A549 (cell line): ENCODE measurements at regions not wholly inside any gene's neighbourhood (a gene's known extent, or its start where the extent isn't known, plus 50 kb on each side); places are given as distances from the start of the nearest gene placed in this dataset.

Experiments used
- ATAC-seq, 2 experiments: fragments of 200-7000 bp in 1 of 2; fragments of >200 bp in 1 of 2; cut with Nextera tagmentation in 1 of 2; cut with Tn5 transposase in 1 of 2; 3 replicates each; pipeline versions ENCODE4 v1.8.0 to v1.9.1; 2018 to 2020; ENCODE audit warnings: mild to moderate bottlenecking in 1 of 2, moderate library complexity in 1 of 2
- CTCF ChIA-PET: fragments of 300-600 bp; sonication (Branson Sonifier 250); formaldehyde crosslinking; extraction: SDS; loops from one replicate; lab custom pipeline; 2021; ENCODE audit warnings: antibody characterized with exemption, inconsistent platforms; lab: Yijun Ruan, JAX
- POLR2A ChIA-PET: fragments of 350-600 bp; formaldehyde crosslinking; extraction: SDS; loops from one replicate; lab custom pipeline; 2021; ENCODE audit warnings: antibody characterized with exemption, inconsistent platforms; lab: Yijun Ruan, JAX
- DNase-seq, 2 experiments: peaks; one replicate each; pipeline versions ENCODE4 v3.0.0 to v3.0.0-alpha.2; 2011 to 2016; ENCODE audit warnings: low read depth in 1 of 2, low spot score in 1 of 2
- FAIRE-seq: peaks from 2 replicates; lab custom pipeline; 2011; peaks lifted over from hg19 to GRCh38; lab: Jason Lieb, UNC
- H3K27ac ChIP-seq, 2 experiments: fragments of >200 bp; sonication (Bioruptor Twin); formaldehyde crosslinking; 3 replicates each; pipeline ENCODE4 v1.5.1; 2016 to 2017
- H3K4me1 ChIP-seq: fragments of >200 bp; sonication (Bioruptor Twin); formaldehyde crosslinking; 3 replicates; pipeline ENCODE4 v1.6.1; 2016
- H3K4me2 ChIP-seq: fragments of >200 bp; sonication (Bioruptor Twin); formaldehyde crosslinking; 3 replicates; pipeline ENCODE4 v1.6.1; 2016
- H3K4me3 ChIP-seq: fragments of >200 bp; sonication (Bioruptor Twin); formaldehyde crosslinking; 3 replicates; pipeline ENCODE4 v1.5.1; 2016
- H3K9me3 ChIP-seq: fragments of >200 bp; sonication (Bioruptor Twin); formaldehyde crosslinking; 3 replicates; pipeline ENCODE4 v1.6.1; 2016
- BHLHE40 ChIP-seq: IDR thresholded peaks from 2 replicates; pipeline ENCODE4 v1.6.1; 2012; ENCODE audit warnings: low read depth, low read length, inconsistent platforms
- CBX8 ChIP-seq: fragments of 200-600 bp; sonication (generic); IDR thresholded peaks from 2 replicates; pipeline ENCODE4 v1.6.1; 2016
- CHD2 ChIP-seq: fragments of 150-350 bp; IDR thresholded peaks from 2 replicates; pipeline ENCODE4 v1.6.1; 2014; ENCODE audit warnings: low read length; ENCODE audit not compliant: partially characterized antibody
- E2F6 ChIP-seq: IDR thresholded peaks from 2 replicates; pipeline ENCODE4 v1.6.1; 2012; ENCODE audit warnings: low read depth, borderline replicate concordance
- EHMT2 ChIP-seq: fragments of 200-600 bp; sonication (generic); IDR thresholded peaks from 2 replicates; pipeline ENCODE4 v1.6.1; 2016; ENCODE audit warnings: antibody characterized with exemption, low read depth, mild to moderate bottlenecking, moderate library complexity
- FOSB ChIP-seq: fragments of 250-450 bp; sonication (Bioruptor Pico); IDR thresholded peaks from 2 replicates; pipeline ENCODE4 v1.5.0; 2020; ENCODE audit warnings: mild to moderate bottlenecking, moderate library complexity
- FOSL2 ChIP-seq, 2 experiments: fragments of 450-650 bp in 1 of 2; fragments of >200 bp in 1 of 2; sonication (Bioruptor Twin) in 1 of 2; formaldehyde crosslinking; IDR thresholded peaks; 2 replicates each; pipeline versions ENCODE4 v1.5.0 to v1.6.1; 2016 to 2020; ENCODE audit warnings: mild to moderate bottlenecking in 1 of 2, moderate library complexity in 1 of 2
- GATA3 ChIP-seq: IDR thresholded peaks from 2 replicates; pipeline ENCODE4 v1.6.1; 2012; ENCODE audit warnings: borderline replicate concordance
- HOXA7 ChIP-seq: fragments of 250-450 bp; sonication (Bioruptor Pico); IDR thresholded peaks from 2 replicates; pipeline ENCODE4 v1.5.0; 2020; ENCODE audit warnings: mild to moderate bottlenecking, moderate library complexity
- JUN ChIP-seq, 2 experiments: fragments of >200 bp; sonication (Bioruptor Twin); formaldehyde crosslinking; IDR thresholded peaks; 2 replicates in 1 of 2; 3 replicates in 1 of 2; pipeline ENCODE4 v1.6.1; 2016 to 2017
- JUNB ChIP-seq: fragments of >200 bp; sonication (Bioruptor Twin); formaldehyde crosslinking; IDR thresholded peaks from 2 replicates; pipeline ENCODE4 v1.6.1; 2016
- KDM5A ChIP-seq: fragments of 200-600 bp; sonication (generic); IDR thresholded peaks from 2 replicates; pipeline ENCODE4 v1.6.1; 2016; ENCODE audit warnings: antibody characterized with exemption, mild to moderate bottlenecking
- MAX ChIP-seq: IDR thresholded peaks from 2 replicates; pipeline ENCODE4 v1.6.1; 2012
- NFE2L2 ChIP-seq: fragments of 150-350 bp; conservative IDR thresholded peaks from 2 replicates; pipeline ENCODE4 v1.6.1; 2014; ENCODE audit warnings: low read length
- NR3C1 ChIP-seq: fragments of >200 bp; sonication (Bioruptor Twin); formaldehyde crosslinking; IDR thresholded peaks from 3 replicates; pipeline ENCODE4 v1.6.1; 2017
- POLR2AphosphoS2 ChIP-seq: conservative IDR thresholded peaks from 2 replicates; pipeline ENCODE4 v1.6.1; 2012; ENCODE audit warnings: low read length, improper control_type of control experiment, inconsistent platforms
- RARB ChIP-seq: fragments of 250-450 bp; sonication (Bioruptor Pico); IDR thresholded peaks from 2 replicates; pipeline ENCODE4 v1.8.0; 2021; ENCODE audit warnings: mild to moderate bottlenecking, moderate library complexity
- RFX5 ChIP-seq: fragments of 450-650 bp; IDR thresholded peaks from 2 replicates; pipeline ENCODE4 v1.7.1; 2014; ENCODE audit warnings: antibody characterized with exemption, mild to moderate bottlenecking, moderate library complexity
- RNF2 ChIP-seq: fragments of 200-600 bp; sonication (generic); IDR thresholded peaks from 2 replicates; pipeline ENCODE4 v1.6.1; 2016; ENCODE audit warnings: low read depth, mild to moderate bottlenecking, antibody characterized with exemption, moderate library complexity, borderline replicate concordance
- TP53 ChIP-seq: fragments of 250-450 bp; sonication (Bioruptor Pico); IDR thresholded peaks from 2 replicates; pipeline ENCODE4 v1.5.0; 2021; ENCODE audit warnings: mild to moderate bottlenecking, moderate library complexity
- ZC3H11A ChIP-seq: fragments of 450-650 bp; IDR thresholded peaks from 2 replicates; pipeline ENCODE4 v1.6.1; 2014; ENCODE audit warnings: antibody characterized with exemption, mild to moderate bottlenecking
- ZNF302 ChIP-seq: fragments of 250-450 bp; sonication (Bioruptor Pico); IDR thresholded peaks from 2 replicates; pipeline ENCODE4 v1.9.0; 2021; ENCODE audit warnings: inconsistent platforms, mild to moderate bottlenecking, moderate library complexity
- WGBS: methylation state at CpG from one replicate; pipeline ENCODE4 v1.1.6; 2017; ENCODE audit errors: missing lambda C conversion rate; 5-methylcytosine and 5-hydroxymethylcytosine counted together
- TF ChIP-seq, protein P1 (sequence below): fragments of >200 bp; sonication (Bioruptor Twin); formaldehyde crosslinking; IDR thresholded peaks from 2 replicates; pipeline ENCODE4 v1.6.1; 2016
- TF ChIP-seq, protein P2 (sequence below): fragments of >200 bp; sonication (Bioruptor Twin); formaldehyde crosslinking; IDR thresholded peaks from 3 replicates; pipeline ENCODE4 v1.6.1; 2016
- TF ChIP-seq, protein P3 (sequence below): fragments of 200-600 bp; sonication (generic); IDR thresholded peaks from 2 replicates; pipeline ENCODE4 v1.6.1; 2016; ENCODE audit warnings: antibody characterized with exemption, mild to moderate bottlenecking, moderate library complexity
- TF ChIP-seq, protein P4 (sequence below): IDR thresholded peaks from 2 replicates; pipeline ENCODE4 v1.6.1; 2012

DNA sequence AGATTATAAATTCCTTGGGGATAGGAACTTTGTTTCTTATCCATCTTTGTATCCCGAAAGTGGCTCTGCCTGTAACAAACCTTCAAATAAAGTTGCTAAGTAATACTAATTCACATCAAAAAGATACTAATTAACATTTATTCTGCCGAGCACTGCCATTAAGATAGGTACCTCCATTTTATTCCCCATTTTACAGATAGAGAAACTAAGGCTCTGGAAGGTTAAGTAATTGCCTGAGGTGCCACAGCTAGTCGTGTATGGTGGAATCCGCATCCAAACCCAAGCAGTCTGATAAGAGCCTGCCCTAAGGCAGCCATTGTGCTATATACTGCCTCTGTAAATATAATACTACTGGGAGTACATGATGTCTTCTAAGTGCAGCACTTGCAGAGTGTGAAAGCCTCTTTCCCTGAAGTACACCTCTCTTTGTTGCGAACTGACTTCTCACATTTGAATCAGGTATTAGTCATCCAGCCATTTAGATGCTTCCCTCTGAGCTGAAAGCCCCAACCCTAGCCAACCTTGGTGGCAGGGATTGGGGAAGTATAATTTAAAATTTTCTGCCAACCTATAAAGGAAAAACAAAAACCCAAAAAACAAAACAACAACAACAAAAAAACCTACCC is 78.5 kb upstream of the CHD2 start:
- ATAC-seq = no peak

DNA sequence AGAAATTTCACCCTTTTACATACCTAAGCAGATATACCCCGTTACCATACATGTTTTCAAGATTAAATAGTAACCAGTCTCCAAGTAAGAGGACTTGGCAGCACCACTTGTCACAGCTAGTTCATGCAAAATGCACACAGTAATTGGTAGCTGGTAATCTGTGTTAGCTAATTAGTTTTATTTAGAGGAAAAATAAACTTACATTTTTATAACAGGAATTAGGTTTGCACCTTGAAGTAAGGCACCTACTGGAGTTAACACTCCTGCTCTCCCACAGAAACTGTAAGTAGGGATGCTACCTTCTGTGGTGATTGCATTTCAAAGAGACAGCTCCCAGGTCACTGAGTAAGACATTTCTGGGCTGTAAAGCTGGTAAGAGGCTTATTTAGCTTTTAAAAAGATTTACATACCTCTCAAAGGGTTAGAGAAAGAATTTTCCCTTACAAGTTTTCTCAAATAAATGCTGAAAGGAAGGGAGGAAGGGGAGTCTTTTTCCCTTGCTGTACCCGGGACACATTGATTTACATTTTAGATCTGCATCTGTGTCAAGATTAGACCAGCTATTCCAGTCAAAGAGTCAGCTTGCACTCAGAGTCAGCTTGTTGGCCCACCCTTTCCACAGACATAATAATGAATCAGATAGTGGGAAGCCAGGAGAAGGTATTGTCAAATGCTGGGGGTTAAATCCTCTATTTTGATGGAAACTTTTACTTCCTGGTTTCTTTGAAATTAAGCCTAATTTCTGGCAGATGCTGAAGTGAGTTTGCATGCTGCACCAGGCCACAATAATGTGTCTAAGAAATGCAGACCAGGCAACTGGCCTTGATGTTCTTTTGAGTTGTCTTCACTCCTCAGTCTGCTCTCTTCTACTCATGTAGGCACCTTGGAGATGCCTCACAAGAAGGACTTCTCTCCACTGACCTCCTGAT is 77.6 kb upstream of the CHD2 start:
- ATAC-seq = no peak
- Histone ChIP-seq H3K27ac (peak overlapping the region; percentile 90 to 92), H3K4me3 (no peak overlapping the region), H3K4me1 (peaks cover 48% of the 10 kb centered on the region), H3K9me3 (no peaks in the 10 kb centered on the region), H3K4me2 (peak overlapping the region; percentile 92)
- POLR2A ChIA-PET = interaction anchor here (0.8 to 11.4 kb wide), 7 partner anchors 9 to 81 kb away, joined by 3 to 231 read pairs (median 5); partner anchors contain the start of gene CHD2
- CTCF ChIA-PET = interaction anchor here (0.6 to 4.8 kb wide), 8 partner anchors 9 to 96 kb away, joined by 3 to 45 read pairs (median 4); no protein-coding TSS in a partner anchor
- no peak for FAIRE-seq
- no peak for DNase-seq
- 37% methylated on average over 2 of the region's 2 CpGs for WGBS
- TF ChIP-seq ZNF302 (CRISPR knock-in tag) = no peak
- TF ChIP-seq RNF2 = no peak
- no peak for TF ChIP-seq KDM5A
- no peak for TF ChIP-seq FOSB (CRISPR knock-in tag)
- TF ChIP-seq BHLHE40 = no peak
- TF ChIP-seq POLR2AphosphoS2 = no peak
- TF ChIP-seq NFE2L2 = no peak
- no peak for TF ChIP-seq RARB (CRISPR knock-in tag)
- no peak for TF ChIP-seq ZC3H11A
- no peak for TF ChIP-seq GATA3
- no peak for TF ChIP-seq JUNB
- no peak for TF ChIP-seq EHMT2
- TF ChIP-seq, protein P1, sequence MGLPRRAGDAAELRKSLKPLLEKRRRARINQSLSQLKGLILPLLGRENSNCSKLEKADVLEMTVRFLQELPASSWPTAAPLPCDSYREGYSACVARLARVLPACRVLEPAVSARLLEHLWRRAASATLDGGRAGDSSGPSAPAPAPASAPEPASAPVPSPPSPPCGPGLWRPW = no peak
- TF ChIP-seq, protein P2, sequence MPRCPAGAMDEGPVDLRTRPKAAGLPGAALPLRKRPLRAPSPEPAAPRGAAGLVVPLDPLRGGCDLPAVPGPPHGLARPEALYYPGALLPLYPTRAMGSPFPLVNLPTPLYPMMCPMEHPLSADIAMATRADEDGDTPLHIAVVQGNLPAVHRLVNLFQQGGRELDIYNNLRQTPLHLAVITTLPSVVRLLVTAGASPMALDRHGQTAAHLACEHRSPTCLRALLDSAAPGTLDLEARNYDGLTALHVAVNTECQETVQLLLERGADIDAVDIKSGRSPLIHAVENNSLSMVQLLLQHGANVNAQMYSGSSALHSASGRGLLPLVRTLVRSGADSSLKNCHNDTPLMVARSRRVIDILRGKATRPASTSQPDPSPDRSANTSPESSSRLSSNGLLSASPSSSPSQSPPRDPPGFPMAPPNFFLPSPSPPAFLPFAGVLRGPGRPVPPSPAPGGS = no peak
- TF ChIP-seq TP53 = no peak
- TF ChIP-seq, protein P3, sequence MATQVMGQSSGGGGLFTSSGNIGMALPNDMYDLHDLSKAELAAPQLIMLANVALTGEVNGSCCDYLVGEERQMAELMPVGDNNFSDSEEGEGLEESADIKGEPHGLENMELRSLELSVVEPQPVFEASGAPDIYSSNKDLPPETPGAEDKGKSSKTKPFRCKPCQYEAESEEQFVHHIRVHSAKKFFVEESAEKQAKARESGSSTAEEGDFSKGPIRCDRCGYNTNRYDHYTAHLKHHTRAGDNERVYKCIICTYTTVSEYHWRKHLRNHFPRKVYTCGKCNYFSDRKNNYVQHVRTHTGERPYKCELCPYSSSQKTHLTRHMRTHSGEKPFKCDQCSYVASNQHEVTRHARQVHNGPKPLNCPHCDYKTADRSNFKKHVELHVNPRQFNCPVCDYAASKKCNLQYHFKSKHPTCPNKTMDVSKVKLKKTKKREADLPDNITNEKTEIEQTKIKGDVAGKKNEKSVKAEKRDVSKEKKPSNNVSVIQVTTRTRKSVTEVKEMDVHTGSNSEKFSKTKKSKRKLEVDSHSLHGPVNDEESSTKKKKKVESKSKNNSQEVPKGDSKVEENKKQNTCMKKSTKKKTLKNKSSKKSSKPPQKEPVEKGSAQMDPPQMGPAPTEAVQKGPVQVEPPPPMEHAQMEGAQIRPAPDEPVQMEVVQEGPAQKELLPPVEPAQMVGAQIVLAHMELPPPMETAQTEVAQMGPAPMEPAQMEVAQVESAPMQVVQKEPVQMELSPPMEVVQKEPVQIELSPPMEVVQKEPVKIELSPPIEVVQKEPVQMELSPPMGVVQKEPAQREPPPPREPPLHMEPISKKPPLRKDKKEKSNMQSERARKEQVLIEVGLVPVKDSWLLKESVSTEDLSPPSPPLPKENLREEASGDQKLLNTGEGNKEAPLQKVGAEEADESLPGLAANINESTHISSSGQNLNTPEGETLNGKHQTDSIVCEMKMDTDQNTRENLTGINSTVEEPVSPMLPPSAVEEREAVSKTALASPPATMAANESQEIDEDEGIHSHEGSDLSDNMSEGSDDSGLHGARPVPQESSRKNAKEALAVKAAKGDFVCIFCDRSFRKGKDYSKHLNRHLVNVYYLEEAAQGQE = no peak
- no peak for TF ChIP-seq RFX5
- TF ChIP-seq, protein P4, sequence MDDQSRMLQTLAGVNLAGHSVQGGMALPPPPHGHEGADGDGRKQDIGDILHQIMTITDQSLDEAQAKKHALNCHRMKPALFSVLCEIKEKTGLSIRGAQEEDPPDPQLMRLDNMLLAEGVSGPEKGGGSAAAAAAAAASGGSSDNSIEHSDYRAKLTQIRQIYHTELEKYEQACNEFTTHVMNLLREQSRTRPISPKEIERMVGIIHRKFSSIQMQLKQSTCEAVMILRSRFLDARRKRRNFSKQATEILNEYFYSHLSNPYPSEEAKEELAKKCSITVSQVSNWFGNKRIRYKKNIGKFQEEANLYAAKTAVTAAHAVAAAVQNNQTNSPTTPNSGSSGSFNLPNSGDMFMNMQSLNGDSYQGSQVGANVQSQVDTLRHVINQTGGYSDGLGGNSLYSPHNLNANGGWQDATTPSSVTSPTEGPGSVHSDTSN = no peak

More for the DNA sequence above, 78.5 kb upstream of the CHD2 start:
- Histone ChIP-seq H3K27ac (peak overlapping the region; percentile 90 to 92), H3K4me3 (no peak overlapping the region), H3K4me2 (peak overlapping the region; percentile 92), H3K9me3 (no peaks in the 10 kb centered on the region), H3K4me1 (peaks cover 52% of the 10 kb centered on the region)
- POLR2A ChIA-PET = interaction anchor here (1.0 to 11.4 kb wide), 8 partner anchors 10 to 82 kb away, joined by 3 to 231 read pairs (median 6); partner anchors contain the start of gene CHD2
- DNase-seq = no peak
- WGBS = 71% methylated on average over 5 of the region's 5 CpGs
- TF ChIP-seq CHD2 = no peak
- no peak for TF ChIP-seq FOSL2 (IDR thresholded peaks at IDR 0.05)
- peak; percentile 41 for TF ChIP-seq FOSL2 (CRISPR knock-in tag; IDR thresholded peaks at IDR 0.05)
- TF ChIP-seq MAX = peak; percentile 16; the same call in 1 of the 2 replicates
- no peak for TF ChIP-seq CBX8
- 0 out of 2 replicates have a peak, but pooled peaks have one; percentile 21 for TF ChIP-seq ZNF302 (CRISPR knock-in tag)
- TF ChIP-seq HOXA7 (CRISPR knock-in tag) = no peak
- no peak for TF ChIP-seq EHMT2
- TF ChIP-seq NR3C1 = no peak
- TF ChIP-seq JUN (IDR thresholded peaks at IDR 0.05) = no peak
- no peak for TF ChIP-seq GATA3
- no peak for TF ChIP-seq RARB (CRISPR knock-in tag)
- TF ChIP-seq NFE2L2 = no peak
- TF ChIP-seq, protein P4 = no peak
- no peak for TF ChIP-seq E2F6
- CTCF ChIA-PET = interaction anchor here (0.6 to 4.8 kb wide), 9 partner anchors 9 to 96 kb away, joined by 3 to 45 read pairs (median 5); no protein-coding TSS in a partner anchor
- no peak for FAIRE-seq
